Ovary (tissue), 3 donors: ENCODE measurements at regions not wholly inside any gene's neighbourhood (a gene's known extent, or its start where the extent isn't known, plus 50 kb on each side); places are given as distances from the start of the nearest gene placed in this dataset.

Experiments used
- CTCF ChIP-seq, 3 donors: fragments of 450-650 bp in 2 of 3; fragments of 200-600 bp in 1 of 3; IDR thresholded peaks; one replicate each; pipeline versions ENCODE4 v1.5.1 to v1.8.0; 2016 to 2022; ENCODE audit warnings: antibody characterized with exemption in 3 of 3, mild to moderate bottlenecking in 1 of 3
- POLR2A ChIP-seq: fragments of 450-650 bp; IDR thresholded peaks from one replicate; pipeline ENCODE4 v1.6.1; 2017; ENCODE audit warnings: antibody characterized with exemption, mild to moderate bottlenecking, moderate library complexity
- donor health status: DM: no; HTN: no; CAD: no.

- no peak for TF ChIP-seq POLR2A
- no peak for TF ChIP-seq CTCF (IDR thresholded peaks at IDR 0.05)
These were observed 960.2 kb downstream of the TUSC7 start for GRCh38 chr3:117669774-117670173.
